HEK293 (cell line): ENCODE measurements at regions not wholly inside any gene's neighbourhood (a gene's known extent, or its start where the extent isn't known, plus 50 kb on each side); places are given as distances from the start of the nearest gene placed in this dataset.

Experiments
- CTCF ChIA-PET: fragments of 350-600 bp; formaldehyde crosslinking; extraction: SDS; loops from one replicate; lab custom pipeline; 2021; ENCODE audit warnings: antibody characterized with exemption; lab: Yijun Ruan, JAX
- POLR2A ChIA-PET: fragments of 300-600 bp; formaldehyde crosslinking; extraction: SDS; loops from one replicate; lab custom pipeline; 2020; ENCODE audit warnings: antibody characterized with exemption, inconsistent platforms; lab: Yijun Ruan, JAX
- H3K27ac ChIP-seq: fragments of 200-500 bp; sonication (Bioruptor generic); 2 replicates; pipeline ENCODE4 v1.5.1; 2014; ENCODE audit warnings: low read depth, low read length, control low read depth, inconsistent platforms; ENCODE audit errors: extremely low read depth
- H3K36me3 ChIP-seq, 2 experiments: fragments of 200-500 bp in 1 of 2; sonication (Bioruptor generic) in 1 of 2; 1 replicate in 1 of 2; 2 replicates in 1 of 2; pipeline ENCODE4 v1.5.1; 2014 to 2017; ENCODE audit warnings: inconsistent platforms in 2 of 2, low read length in 2 of 2; ENCODE audit not compliant: control insufficient read depth in 2 of 2, insufficient read depth in 1 of 2
- H3K4me1 ChIP-seq: fragments of 200-500 bp; sonication (Bioruptor generic); 2 replicates; pipeline ENCODE4 v1.5.1; 2014; ENCODE audit warnings: mild to moderate bottlenecking, low read length, inconsistent platforms; ENCODE audit not compliant: control insufficient read depth, insufficient read depth
- H3K4me3 ChIP-seq: 2 replicates; pipeline ENCODE4 v1.5.1; 2011; ENCODE audit warnings: low read depth, mild to moderate bottlenecking, control low read depth, low read length, moderate library complexity
- H3K9me3 ChIP-seq: fragments of 200-500 bp; sonication (Bioruptor generic); 2 replicates; pipeline ENCODE4 v1.5.1; 2014; ENCODE audit warnings: low read depth, low read length, inconsistent platforms; ENCODE audit not compliant: control insufficient read depth, insufficient read depth
- HOXD13 ChIP-seq: sonication (generic); formaldehyde crosslinking; IDR thresholded peaks from 2 replicates; pipeline ENCODE4 v1.8.0; 2022; ENCODE audit warnings: missing genetic modification reagents, borderline replicate concordance
- KLF8 ChIP-seq: fragments of 450-650 bp; formaldehyde crosslinking; IDR thresholded peaks from 2 replicates; pipeline ENCODE4 v1.5.1; 2016; ENCODE audit warnings: missing biosample characterization, missing genetic modification characterization
- YY2 ChIP-seq: fragments of 450-650 bp; formaldehyde crosslinking; IDR thresholded peaks from 2 replicates; pipeline ENCODE4 v1.5.1; 2016; ENCODE audit warnings: missing biosample characterization, missing genetic modification characterization
- ZIC2 ChIP-seq: fragments of 450-650 bp; formaldehyde crosslinking; IDR thresholded peaks from 2 replicates; pipeline ENCODE4 v1.5.1; 2016; ENCODE audit warnings: missing biosample characterization, missing genetic modification characterization
- ZNF132 ChIP-seq: fragments of 450-650 bp; formaldehyde crosslinking; IDR thresholded peaks from 2 replicates; pipeline ENCODE4 v1.5.1; 2017; ENCODE audit warnings: missing biosample characterization, missing genetic modification characterization, borderline replicate concordance
- ZNF133 ChIP-seq: fragments of 450-650 bp; formaldehyde crosslinking; IDR thresholded peaks from 2 replicates; pipeline ENCODE4 v1.5.1; 2016; ENCODE audit warnings: missing biosample characterization, missing genetic modification characterization
- ZNF155 ChIP-seq: fragments of 450-650 bp; formaldehyde crosslinking; IDR thresholded peaks from 2 replicates; pipeline ENCODE4 v1.5.1; 2016; ENCODE audit warnings: missing biosample characterization, missing genetic modification characterization
- ZNF211 ChIP-seq: fragments of 450-650 bp; formaldehyde crosslinking; IDR thresholded peaks from 2 replicates; pipeline ENCODE4 v1.5.1; 2016; ENCODE audit warnings: low read depth, missing biosample characterization, missing genetic modification characterization
- ZNF223 ChIP-seq: fragments of 450-650 bp; formaldehyde crosslinking; IDR thresholded peaks from 2 replicates; pipeline ENCODE4 v1.5.1; 2016; ENCODE audit warnings: missing biosample characterization, missing genetic modification characterization
- ZNF391 ChIP-seq: fragments of 450-650 bp; formaldehyde crosslinking; IDR thresholded peaks from 2 replicates; pipeline ENCODE4 v1.5.1; 2016; ENCODE audit warnings: low read depth, missing biosample characterization, missing genetic modification characterization, borderline replicate concordance
- ZNF404 ChIP-seq: fragments of 450-650 bp; formaldehyde crosslinking; IDR thresholded peaks from 2 replicates; pipeline ENCODE4 v1.5.1; 2017; ENCODE audit warnings: missing biosample characterization, missing genetic modification characterization
- ZNF558 ChIP-seq: fragments of 450-650 bp; formaldehyde crosslinking; IDR thresholded peaks from 2 replicates; pipeline ENCODE4 v1.5.1; 2016; ENCODE audit warnings: missing biosample characterization, missing genetic modification characterization
- ZNF621 ChIP-seq: fragments of 450-650 bp; formaldehyde crosslinking; IDR thresholded peaks from 2 replicates; pipeline ENCODE4 v1.5.1; 2017; ENCODE audit warnings: missing biosample characterization, missing genetic modification characterization
- ZNF623 ChIP-seq: fragments of 450-650 bp; formaldehyde crosslinking; IDR thresholded peaks from 2 replicates; pipeline ENCODE4 v1.5.1; 2016; ENCODE audit warnings: missing biosample characterization, missing genetic modification characterization
- ZNF660 ChIP-seq: fragments of 450-650 bp; IDR thresholded peaks from 2 replicates; pipeline ENCODE4 v1.5.1; 2018; ENCODE audit warnings: missing biosample characterization, mild to moderate bottlenecking, missing genetic modification characterization
- ZNF677 ChIP-seq: fragments of 450-650 bp; IDR thresholded peaks from 2 replicates; pipeline ENCODE4 v1.5.0; 2018; ENCODE audit warnings: missing biosample characterization, mild to moderate bottlenecking, missing genetic modification characterization, moderate library complexity
- ZNF777 ChIP-seq: fragments of 450-650 bp; formaldehyde crosslinking; IDR thresholded peaks from 2 replicates; pipeline ENCODE4 v1.5.1; 2017; ENCODE audit warnings: missing biosample characterization, missing genetic modification characterization, borderline replicate concordance
- ZNF830 ChIP-seq: fragments of 450-650 bp; IDR thresholded peaks from 2 replicates; pipeline ENCODE4 v1.5.0; 2018; ENCODE audit warnings: missing biosample characterization, missing genetic modification characterization, low read depth, mild to moderate bottlenecking, moderate library complexity
- TF ChIP-seq, protein P1 (sequence below): fragments of 450-650 bp; IDR thresholded peaks from 2 replicates; pipeline ENCODE4 v1.5.1; 2018; ENCODE audit warnings: missing biosample characterization, missing genetic modification characterization
- TF ChIP-seq, protein P2 (sequence below): fragments of 450-650 bp; formaldehyde crosslinking; IDR thresholded peaks from 2 replicates; pipeline ENCODE4 v1.5.1; 2016; ENCODE audit warnings: missing biosample characterization, missing genetic modification characterization
- TF ChIP-seq, protein P3 (sequence below): fragments of 450-650 bp; formaldehyde crosslinking; IDR thresholded peaks from 2 replicates; pipeline ENCODE4 v1.5.1; 2016; ENCODE audit warnings: missing biosample characterization, missing genetic modification characterization
- TF ChIP-seq, protein P4 (sequence below): fragments of 450-650 bp; formaldehyde crosslinking; IDR thresholded peaks from 2 replicates; pipeline ENCODE4 v1.5.1; 2016; ENCODE audit warnings: missing biosample characterization, missing genetic modification characterization
- TF ChIP-seq, protein P5 (sequence below): fragments of 450-650 bp; formaldehyde crosslinking; IDR thresholded peaks from 2 replicates; pipeline ENCODE4 v1.5.1; 2017; ENCODE audit warnings: missing biosample characterization, missing genetic modification characterization

DNA sequence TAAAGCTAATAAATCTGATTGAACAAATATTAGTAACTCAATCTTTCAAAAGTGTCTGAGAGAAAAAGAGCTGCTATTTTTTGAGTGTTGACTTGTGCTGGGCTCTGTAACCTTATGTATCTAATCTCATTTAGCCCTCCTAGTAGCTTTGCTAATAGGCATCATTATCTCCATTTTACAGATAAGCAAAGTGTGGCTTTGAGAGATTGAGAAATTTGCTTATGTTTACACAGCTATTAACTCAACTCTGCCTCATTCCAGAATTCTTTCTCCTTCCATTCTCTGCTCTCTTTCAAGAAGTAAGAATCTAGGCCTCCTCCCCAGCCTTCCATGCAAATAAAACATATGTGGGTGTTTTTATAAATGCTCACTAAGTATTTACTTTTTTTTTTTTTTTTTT lies 137.8 kb downstream of the GATA3 start:
- ChIA-PET POLR2A (no interaction called here), CTCF (interaction anchor here (0.6 to 0.7 kb wide), 2 partner anchors 87 to 162 kb away, joined by 3 read pairs; no protein-coding TSS in a partner anchor)
- no peak overlapping the region for H3K4me3 ChIP-seq
- H3K27ac ChIP-seq = no peak overlapping the region
- no peaks in the 10 kb centered on the region for H3K9me3 ChIP-seq
- TF ChIP-seq ZNF132 = no peak
- H3K36me3 ChIP-seq = no peaks in the 10 kb centered on the region
- peaks cover 10% of the 10 kb centered on the region for H3K4me1 ChIP-seq

DNA sequence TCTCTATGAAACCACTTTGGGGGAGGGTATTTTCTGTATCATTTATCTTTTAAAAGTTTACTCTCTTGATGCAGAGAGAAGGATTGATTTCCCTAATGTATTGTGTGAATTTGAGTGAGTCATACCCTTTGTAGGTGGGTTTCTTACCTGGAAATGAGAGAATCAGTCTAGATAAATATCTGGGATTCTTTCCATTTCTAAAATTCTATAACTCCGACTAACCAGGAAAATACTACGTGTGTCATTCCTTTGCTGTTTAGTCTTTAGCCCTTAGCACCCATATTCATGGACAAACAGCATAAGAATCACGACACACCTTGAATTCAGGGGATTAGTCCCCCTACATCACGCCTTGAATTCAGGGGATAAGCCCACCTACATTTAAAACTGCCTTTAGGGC lies 139.1 kb downstream of the GATA3 start:
- H3K4me3 ChIP-seq = no peak overlapping the region
- ChIA-PET POLR2A (no interaction called here), CTCF (no interaction called here)
- H3K4me1 ChIP-seq = no peaks in the 10 kb centered on the region
- no peaks in the 10 kb centered on the region for H3K9me3 ChIP-seq
- no peak for TF ChIP-seq ZNF155 (tag by site-specific recombination)
- TF ChIP-seq ZNF211 (tag by site-specific recombination) = no peak
- TF ChIP-seq ZNF621 = no peak
- TF ChIP-seq ZNF133 (tag by site-specific recombination) = no peak
- TF ChIP-seq ZIC2 (tag by site-specific recombination) = no peak
- no peaks in the 10 kb centered on the region for H3K36me3 ChIP-seq
- H3K27ac ChIP-seq = no peak overlapping the region

DNA sequence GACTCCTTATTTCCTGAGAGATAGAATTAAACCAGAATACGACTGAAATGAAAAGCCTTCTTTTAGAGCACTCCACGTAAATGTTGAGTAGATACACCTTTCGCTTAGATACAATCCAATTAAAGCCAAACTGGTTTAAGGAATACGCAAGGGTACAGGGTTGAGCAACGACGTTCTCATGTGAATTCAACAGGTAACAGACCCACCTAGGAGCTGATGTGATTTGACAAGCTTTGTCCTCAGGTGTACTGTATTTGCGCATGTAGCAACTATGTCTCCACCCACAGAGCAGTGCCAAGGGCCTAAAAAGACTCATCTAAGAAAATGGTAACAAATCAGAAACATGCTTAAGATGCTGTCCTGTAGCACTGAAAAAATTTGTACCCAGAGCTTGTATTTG lies 139.6 kb downstream of the GATA3 start:
- CTCF ChIA-PET = interaction anchor here (0.8 kb wide), 1 partner anchor 26 kb away, joined by 7 read pairs; no protein-coding TSS in a partner anchor
- TF ChIP-seq ZNF777 (tag by site-specific recombination) (no peak), YY2 (tag by site-specific recombination) (no peak), ZNF223 (no peak), KLF8 (tag by site-specific recombination) (no peak), ZNF660 (tag by site-specific recombination) (no peak), ZNF677 (tag by site-specific recombination) (no peak), HOXD13 (CRISPR knock-in tag) (no peak), ZNF404 (no peak), ZNF623 (tag by site-specific recombination) (no peak), ZNF391 (tag by site-specific recombination) (no peak), ZNF558 (no peak), ZNF830 (tag by site-specific recombination) (no peak)
- TF ChIP-seq, protein P1, sequence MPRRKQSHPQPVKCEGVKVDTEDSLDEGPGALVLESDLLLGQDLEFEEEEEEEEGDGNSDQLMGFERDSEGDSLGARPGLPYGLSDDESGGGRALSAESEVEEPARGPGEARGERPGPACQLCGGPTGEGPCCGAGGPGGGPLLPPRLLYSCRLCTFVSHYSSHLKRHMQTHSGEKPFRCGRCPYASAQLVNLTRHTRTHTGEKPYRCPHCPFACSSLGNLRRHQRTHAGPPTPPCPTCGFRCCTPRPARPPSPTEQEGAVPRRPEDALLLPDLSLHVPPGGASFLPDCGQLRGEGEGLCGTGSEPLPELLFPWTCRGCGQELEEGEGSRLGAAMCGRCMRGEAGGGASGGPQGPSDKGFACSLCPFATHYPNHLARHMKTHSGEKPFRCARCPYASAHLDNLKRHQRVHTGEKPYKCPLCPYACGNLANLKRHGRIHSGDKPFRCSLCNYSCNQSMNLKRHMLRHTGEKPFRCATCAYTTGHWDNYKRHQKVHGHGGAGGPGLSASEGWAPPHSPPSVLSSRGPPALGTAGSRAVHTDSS (tag by site-specific recombination) = no peak
- TF ChIP-seq, protein P2, sequence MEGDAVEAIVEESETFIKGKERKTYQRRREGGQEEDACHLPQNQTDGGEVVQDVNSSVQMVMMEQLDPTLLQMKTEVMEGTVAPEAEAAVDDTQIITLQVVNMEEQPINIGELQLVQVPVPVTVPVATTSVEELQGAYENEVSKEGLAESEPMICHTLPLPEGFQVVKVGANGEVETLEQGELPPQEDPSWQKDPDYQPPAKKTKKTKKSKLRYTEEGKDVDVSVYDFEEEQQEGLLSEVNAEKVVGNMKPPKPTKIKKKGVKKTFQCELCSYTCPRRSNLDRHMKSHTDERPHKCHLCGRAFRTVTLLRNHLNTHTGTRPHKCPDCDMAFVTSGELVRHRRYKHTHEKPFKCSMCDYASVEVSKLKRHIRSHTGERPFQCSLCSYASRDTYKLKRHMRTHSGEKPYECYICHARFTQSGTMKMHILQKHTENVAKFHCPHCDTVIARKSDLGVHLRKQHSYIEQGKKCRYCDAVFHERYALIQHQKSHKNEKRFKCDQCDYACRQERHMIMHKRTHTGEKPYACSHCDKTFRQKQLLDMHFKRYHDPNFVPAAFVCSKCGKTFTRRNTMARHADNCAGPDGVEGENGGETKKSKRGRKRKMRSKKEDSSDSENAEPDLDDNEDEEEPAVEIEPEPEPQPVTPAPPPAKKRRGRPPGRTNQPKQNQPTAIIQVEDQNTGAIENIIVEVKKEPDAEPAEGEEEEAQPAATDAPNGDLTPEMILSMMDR (tag by site-specific recombination) = no peak
- TF ChIP-seq, protein P3, sequence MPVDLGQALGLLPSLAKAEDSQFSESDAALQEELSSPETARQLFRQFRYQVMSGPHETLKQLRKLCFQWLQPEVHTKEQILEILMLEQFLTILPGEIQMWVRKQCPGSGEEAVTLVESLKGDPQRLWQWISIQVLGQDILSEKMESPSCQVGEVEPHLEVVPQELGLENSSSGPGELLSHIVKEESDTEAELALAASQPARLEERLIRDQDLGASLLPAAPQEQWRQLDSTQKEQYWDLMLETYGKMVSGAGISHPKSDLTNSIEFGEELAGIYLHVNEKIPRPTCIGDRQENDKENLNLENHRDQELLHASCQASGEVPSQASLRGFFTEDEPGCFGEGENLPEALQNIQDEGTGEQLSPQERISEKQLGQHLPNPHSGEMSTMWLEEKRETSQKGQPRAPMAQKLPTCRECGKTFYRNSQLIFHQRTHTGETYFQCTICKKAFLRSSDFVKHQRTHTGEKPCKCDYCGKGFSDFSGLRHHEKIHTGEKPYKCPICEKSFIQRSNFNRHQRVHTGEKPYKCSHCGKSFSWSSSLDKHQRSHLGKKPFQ (tag by site-specific recombination) = no peak
- TF ChIP-seq, protein P4, sequence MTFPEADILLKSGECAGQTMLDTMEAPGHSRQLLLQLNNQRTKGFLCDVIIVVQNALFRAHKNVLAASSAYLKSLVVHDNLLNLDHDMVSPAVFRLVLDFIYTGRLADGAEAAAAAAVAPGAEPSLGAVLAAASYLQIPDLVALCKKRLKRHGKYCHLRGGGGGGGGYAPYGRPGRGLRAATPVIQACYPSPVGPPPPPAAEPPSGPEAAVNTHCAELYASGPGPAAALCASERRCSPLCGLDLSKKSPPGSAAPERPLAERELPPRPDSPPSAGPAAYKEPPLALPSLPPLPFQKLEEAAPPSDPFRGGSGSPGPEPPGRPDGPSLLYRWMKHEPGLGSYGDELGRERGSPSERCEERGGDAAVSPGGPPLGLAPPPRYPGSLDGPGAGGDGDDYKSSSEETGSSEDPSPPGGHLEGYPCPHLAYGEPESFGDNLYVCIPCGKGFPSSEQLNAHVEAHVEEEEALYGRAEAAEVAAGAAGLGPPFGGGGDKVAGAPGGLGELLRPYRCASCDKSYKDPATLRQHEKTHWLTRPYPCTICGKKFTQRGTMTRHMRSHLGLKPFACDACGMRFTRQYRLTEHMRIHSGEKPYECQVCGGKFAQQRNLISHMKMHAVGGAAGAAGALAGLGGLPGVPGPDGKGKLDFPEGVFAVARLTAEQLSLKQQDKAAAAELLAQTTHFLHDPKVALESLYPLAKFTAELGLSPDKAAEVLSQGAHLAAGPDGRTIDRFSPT (tag by site-specific recombination) = no peak
- TF ChIP-seq, protein P5, sequence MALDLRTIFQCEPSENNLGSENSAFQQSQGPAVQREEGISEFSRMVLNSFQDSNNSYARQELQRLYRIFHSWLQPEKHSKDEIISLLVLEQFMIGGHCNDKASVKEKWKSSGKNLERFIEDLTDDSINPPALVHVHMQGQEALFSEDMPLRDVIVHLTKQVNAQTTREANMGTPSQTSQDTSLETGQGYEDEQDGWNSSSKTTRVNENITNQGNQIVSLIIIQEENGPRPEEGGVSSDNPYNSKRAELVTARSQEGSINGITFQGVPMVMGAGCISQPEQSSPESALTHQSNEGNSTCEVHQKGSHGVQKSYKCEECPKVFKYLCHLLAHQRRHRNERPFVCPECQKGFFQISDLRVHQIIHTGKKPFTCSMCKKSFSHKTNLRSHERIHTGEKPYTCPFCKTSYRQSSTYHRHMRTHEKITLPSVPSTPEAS = no peak
- POLR2A ChIA-PET = no interaction called here

More for the DNA sequence above, 139.6 kb downstream of the GATA3 start:
- Histone ChIP-seq H3K9me3 (no peaks in the 10 kb centered on the region), H3K4me1 (no peaks in the 10 kb centered on the region), H3K4me3 (no peak overlapping the region), H3K27ac (no peak overlapping the region), H3K36me3 (no peaks in the 10 kb centered on the region)
